ENCODE measurements at regions not wholly inside any gene's neighbourhood (a gene's known extent, or its start where the extent isn't known, plus 50 kb on each side); places are given as distances from the start of the nearest gene placed in this dataset.

DNA sequence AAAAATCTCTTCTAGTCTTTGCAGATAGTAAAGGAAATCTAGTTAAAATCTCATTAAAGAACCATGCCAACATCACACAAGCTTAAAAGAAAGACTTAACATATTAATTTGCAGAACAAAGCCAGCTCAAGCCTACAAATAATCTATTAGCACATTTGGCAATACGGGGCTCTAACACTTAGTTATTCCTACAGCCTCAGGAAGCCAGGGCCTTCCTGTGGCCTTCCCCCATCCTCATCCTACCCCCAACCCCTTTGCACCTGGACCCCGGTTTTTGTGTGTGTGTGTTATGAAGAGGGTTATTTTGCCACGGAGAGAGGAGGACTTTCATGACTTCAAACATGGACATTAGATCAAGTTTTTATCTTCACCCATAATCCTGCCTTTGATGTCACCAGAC lies 64.6 kb downstream of the FOXB2 start:
- DNase-seq = no peak

DNA sequence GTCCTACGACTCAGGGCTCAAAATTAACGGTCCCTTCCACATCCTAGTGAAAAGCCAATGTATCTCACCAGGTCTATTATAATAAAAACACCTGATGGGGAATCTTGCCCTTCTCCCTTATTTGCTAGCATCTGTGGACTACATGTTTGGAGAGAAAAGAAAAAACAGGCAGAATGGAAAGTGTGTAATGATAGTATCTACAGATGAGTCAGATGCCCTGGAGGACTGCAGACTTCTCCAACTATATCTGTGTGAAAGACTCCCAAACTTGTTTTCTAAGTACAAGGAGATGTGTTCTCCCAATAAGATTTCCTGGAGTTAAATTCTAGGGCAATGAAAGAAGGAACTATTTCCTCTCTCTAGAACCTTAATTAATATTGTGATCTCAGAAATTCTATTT lies 66.0 kb downstream of the FOXB2 start:
- no peak for DNase-seq

DNA sequence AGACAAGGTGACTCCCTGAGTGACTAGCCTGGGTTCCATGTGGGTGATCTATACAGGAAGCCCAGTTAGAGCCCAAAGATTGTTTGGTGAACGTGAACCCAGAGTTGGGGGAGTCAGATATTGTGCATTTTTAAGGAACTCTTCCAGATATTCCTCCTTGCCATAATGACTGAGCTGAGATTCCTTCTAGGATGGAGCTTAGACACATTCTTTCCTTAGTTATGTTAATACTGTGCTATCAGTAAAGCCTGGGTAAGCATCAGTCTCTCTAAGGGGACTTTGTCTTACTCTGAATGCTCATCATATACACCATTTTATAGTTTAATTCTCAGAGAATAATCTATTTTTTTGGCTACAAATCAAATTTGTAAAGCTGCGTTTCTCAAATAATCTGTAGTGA lies 68.1 kb downstream of the FOXB2 start:
- no peak for DNase-seq

DNA sequence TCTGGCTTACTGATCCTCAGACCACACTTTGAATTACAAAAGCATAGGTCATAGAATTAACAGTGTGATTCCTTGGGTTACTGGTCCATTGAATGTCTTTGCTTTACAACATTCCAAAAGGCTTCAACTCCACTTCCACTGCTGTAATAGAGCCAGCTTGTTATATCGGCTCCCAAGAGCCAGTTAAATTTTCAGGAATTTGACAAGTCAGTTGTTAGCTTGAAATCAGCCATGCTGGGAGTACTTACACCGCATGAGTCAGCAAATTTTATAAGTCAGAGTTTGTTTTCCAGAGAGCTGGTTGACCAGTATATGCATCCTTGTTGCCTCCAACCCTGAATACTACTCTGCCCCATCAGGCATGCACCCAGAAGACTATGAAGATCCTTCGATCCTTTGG lies 73.1 kb downstream of the FOXB2 start:
- peak in 1 of 3 experiments; percentile 1 for DNase-seq

DNA sequence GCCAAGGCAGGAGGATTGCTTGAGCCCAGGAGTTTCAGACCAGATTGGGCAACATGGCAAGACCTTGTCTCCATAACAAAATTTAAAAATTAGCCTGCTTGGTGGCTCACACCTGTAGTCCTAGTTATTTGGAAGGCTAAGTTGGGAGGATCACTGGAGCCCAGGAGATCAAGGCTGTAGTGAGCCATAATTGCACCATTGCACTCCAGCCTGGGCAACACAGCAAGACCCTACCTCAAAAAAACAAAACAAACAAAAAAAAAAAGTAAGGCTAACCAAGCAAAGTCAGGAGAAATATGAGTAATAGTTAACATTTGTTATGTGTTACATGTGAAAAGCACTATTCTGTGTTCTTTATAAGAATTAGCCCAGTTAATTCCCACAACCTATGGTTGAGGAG lies 74.7 kb downstream of the FOXB2 start:
- DNase-seq = no peak

DNA sequence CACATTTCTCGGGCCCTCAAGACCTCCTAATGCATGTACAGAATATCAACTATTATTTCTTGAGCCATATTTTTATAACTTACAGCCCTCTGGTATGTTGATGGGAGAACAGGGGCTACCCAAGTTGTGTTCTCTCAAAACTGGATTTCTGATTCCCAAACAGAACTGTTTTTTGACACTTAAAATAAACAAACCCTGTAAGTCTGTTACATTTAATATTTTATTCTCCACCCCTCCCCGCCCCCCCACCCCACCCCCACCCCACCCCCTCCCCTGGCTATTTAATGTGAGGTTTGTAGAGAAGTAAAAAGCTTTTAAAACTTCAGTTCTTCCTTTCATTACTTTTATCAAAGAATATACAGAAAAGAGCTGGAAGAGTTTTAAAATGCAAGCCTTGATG lies 77.9 kb downstream of the FOXB2 start:
- no peak for DNase-seq

DNA sequence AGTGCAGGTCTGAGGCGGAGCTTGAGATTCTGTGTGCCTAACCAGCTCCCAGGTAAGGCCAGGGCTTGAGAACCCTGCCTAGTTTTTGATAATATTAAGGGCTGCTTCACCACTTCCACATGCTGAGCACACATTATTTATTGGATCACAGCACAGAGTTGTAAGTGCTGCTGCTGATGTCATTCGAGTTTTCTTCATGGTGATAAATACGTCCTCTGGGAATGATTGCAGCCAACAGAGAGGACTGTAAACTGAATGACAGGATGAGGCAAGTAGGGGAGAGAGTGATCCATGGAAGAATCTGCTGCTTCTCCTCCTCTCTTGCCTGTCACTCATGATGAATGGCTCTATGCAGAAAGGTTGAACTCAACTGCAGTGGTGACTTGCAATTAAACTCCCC lies 77.9 kb upstream of the VPS13A start:
- peak; percentile 35 to 73 (median 61) for DNase-seq

DNA sequence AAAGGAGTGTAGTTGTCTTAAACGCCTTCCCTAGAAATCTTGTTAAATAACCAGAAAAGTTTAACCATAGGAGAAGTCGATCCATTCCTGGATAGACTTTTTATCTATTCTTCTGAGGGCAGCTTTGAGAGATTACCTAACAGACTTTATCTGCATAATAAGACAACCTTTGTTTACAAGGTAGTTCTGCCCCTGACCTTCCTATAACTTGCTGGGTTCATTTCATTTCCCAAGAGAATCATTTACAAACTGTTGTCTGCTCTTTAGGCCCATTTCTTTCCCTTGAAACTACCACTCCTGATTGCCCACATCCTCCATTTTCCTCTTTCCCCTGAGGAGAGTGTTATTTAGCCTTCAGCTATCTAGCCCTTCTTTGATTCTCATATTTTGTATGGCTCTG lies 65.9 kb upstream of the VPS13A start:
- no peak for DNase-seq

DNA sequence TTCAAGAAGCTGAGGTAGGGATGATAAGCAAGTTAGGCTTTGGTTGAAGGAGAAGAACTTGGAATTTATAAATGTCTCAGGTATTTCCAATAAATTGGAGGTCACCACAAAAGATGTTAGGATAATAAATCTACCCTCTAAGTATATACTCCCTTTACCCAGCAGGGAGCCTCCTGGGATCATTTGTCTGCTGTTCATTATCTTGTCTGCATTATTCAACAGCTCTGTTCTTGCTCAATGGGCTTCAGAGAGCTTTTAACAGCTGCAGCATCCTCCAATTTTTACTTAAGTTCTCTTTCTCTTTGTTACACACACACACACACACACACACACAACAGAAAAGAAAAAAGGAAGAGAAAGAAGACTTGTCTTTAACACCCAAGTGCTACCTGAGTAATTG lies 51.7 kb upstream of the VPS13A start:
- peak; percentile 14 to 43 (median 37) for DNase-seq

DNA sequence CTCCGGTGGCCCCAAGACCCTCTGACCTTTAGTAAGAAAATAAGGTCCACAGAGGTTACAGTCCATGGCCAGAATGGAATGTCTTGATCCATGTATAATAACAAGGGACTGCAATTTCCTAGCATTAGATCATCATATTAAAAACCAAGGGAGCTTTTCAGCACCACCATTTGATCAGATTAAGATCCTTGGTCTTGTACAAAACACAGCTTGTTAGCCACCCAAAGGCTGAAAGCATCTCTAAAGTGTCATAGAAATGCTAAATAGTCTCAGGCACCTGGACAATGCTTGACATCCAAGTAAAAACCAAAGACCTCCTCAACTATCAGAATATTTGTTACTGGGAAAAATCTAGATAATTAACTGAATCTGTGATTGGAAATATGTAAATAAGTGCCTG lies 50.3 kb upstream of the VPS13A start:
- DNase-seq = no peak
